AG04450 (cell line): ENCODE measurements at regions not wholly inside any gene's neighbourhood (a gene's known extent, or its start where the extent isn't known, plus 50 kb on each side); places are given as distances from the start of the nearest gene placed in this dataset.

Experiments
- CTCF ChIA-PET: fragments of 300-600, 350-600 bp; formaldehyde crosslinking; extraction: SDS; loops from one replicate; lab custom pipeline; 2022; ENCODE audit warnings: antibody characterized with exemption, inconsistent platforms; lab: Charles Lee
- POLR2A ChIA-PET: fragments of 350-600 bp; formaldehyde crosslinking; extraction: SDS; loops from one replicate; lab custom pipeline; 2021; ENCODE audit warnings: antibody characterized with exemption, inconsistent platforms; lab: Yijun Ruan, JAX
- DNase-seq: peaks from one replicate; pipeline ENCODE4 v3.0.0-alpha.2; 2011; ENCODE audit warnings: low read depth, low spot score
- H3K27ac ChIP-seq: one replicate; pipeline ENCODE4 v1.5.1; 2012; ENCODE audit warnings: low read depth, low read length, control low read depth
- H3K27me3 ChIP-seq: one replicate; pipeline ENCODE4 v1.6.0; 2012; ENCODE audit warnings: low read length; ENCODE audit not compliant: control insufficient read depth, insufficient read depth
- H3K4me3 ChIP-seq: 2 replicates; pipeline ENCODE4 v1.5.1; 2011; ENCODE audit warnings: mild to moderate bottlenecking, low read depth, low read length, control low read depth
- H3K9me3 ChIP-seq: 2 replicates; pipeline ENCODE4 v1.5.1; 2012; ENCODE audit warnings: low read length; ENCODE audit not compliant: control insufficient read depth, insufficient read depth
- TF ChIP-seq, protein P1 (sequence below): IDR thresholded peaks from 2 replicates; pipeline ENCODE4 v1.5.1; 2011; ENCODE audit warnings: low read depth, low read length, control low read depth, inconsistent platforms

DNA sequence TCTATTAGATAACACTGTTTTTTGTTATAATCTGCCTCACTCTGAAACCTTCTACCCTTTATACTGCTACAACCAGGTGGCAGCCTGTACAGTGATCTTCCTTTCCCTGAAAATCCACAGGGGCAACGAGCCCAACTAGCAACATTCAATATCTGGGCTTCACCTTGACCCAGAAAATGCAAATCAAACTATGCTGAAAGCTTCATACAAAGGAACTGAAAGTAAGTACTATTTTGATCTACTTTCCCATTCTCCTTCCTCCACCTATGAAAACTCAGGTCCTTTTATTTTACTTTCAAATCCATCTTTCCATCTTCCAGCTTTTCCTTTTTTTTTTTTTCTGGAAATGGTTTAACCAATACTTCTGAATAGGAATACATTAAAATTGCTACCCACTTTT is 175.8 kb upstream of the CCDC150 start:
- ChIA-PET POLR2A (interaction anchor here (0.7 kb wide), 1 partner anchor 137 kb away, joined by 5 read pairs; no protein-coding TSS in a partner anchor), CTCF (interaction anchor here (2.2 kb wide), 1 partner anchor 10 kb away, joined by 13 read pairs; no protein-coding TSS in a partner anchor)
- Histone ChIP-seq H3K27me3 (no peaks in the 10 kb centered on the region), H3K4me3 (no peak overlapping the region), H3K27ac (no peak overlapping the region), H3K9me3 (no peaks in the 10 kb centered on the region)
- DNase-seq = no peak
- TF ChIP-seq, protein P1, sequence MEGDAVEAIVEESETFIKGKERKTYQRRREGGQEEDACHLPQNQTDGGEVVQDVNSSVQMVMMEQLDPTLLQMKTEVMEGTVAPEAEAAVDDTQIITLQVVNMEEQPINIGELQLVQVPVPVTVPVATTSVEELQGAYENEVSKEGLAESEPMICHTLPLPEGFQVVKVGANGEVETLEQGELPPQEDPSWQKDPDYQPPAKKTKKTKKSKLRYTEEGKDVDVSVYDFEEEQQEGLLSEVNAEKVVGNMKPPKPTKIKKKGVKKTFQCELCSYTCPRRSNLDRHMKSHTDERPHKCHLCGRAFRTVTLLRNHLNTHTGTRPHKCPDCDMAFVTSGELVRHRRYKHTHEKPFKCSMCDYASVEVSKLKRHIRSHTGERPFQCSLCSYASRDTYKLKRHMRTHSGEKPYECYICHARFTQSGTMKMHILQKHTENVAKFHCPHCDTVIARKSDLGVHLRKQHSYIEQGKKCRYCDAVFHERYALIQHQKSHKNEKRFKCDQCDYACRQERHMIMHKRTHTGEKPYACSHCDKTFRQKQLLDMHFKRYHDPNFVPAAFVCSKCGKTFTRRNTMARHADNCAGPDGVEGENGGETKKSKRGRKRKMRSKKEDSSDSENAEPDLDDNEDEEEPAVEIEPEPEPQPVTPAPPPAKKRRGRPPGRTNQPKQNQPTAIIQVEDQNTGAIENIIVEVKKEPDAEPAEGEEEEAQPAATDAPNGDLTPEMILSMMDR = no peak

DNA sequence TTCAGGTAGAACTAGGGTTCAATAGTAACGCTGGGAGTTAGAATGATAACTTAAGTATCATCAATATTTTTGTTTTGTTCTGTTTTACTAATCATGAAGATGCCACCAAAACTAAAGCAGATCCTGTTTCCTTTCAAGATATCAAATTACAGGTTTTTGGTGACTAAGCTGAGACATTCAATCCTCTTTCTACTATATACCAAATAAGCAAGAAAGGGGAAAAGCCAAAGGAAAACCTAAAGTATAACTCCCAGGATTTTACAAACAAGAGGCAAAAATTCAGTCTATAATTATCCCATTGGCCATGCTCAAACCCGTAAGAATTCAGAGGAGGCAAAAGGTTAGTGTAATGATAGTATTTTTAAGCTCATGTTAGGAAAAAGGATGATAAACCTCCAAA is 175.2 kb upstream of the CCDC150 start:
- DNase-seq = no peak
- CTCF ChIA-PET = interaction anchor here (2.2 kb wide), 1 partner anchor 11 kb away, joined by 13 read pairs; no protein-coding TSS in a partner anchor
- POLR2A ChIA-PET = no interaction called here

DNA sequence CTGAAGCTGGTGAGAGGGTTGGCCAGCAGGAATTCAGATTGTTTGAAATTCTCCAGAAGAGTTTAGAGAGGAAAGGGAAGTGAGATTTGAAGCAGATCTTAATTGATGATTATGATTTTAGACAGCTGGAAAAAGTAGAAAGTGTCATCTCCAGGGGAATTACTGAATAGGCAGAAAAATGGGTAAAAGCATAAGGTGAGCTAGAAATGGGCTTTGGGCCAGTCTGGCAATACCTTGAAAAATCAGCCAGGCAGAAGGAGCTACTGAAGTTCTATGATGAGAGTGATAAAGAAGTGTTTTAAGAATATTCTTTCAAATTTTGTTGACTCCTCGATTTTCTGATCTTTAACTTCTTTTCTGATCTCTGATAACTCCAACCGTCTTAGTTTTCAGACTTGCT is 172.9 kb upstream of the CCDC150 start:
- TF ChIP-seq, protein P1 = no peak
- Histone ChIP-seq H3K27me3 (no peaks in the 10 kb centered on the region), H3K4me3 (no peak overlapping the region), H3K9me3 (no peaks in the 10 kb centered on the region), H3K27ac (no peak overlapping the region)
- CTCF ChIA-PET = interaction anchor here (1.3 to 1.4 kb wide), 2 partner anchors 13 to 292 kb away, joined by 8 to 11 read pairs; no protein-coding TSS in a partner anchor
- POLR2A ChIA-PET = no interaction called here
- no peak for DNase-seq

More for the DNA sequence above, 175.2 kb upstream of the CCDC150 start:
- H3K9me3 ChIP-seq = no peaks in the 10 kb centered on the region
- no peak overlapping the region for H3K27ac ChIP-seq
- no peak overlapping the region for H3K4me3 ChIP-seq
- TF ChIP-seq, protein P1 = no peak
- H3K27me3 ChIP-seq = no peaks in the 10 kb centered on the region

DNA sequence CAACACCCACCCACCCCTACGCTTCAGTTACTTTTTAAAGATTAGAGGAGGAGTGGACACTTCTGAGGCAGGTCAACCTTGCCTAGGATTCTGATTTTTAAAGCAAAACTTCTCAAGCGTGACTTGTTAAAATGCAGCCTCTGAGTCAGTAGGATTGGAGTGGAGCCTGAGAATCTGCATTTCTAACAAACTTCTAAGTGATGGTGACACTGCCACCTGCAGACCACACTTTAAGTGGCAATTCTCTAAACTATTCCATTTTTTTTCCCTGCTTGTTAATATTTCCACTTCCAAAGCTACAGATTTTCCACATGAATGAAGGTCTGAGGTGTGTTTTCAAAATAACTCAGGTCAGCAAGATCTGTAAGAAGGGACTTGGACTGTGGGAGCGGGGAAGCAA is 171.1 kb upstream of the CCDC150 start:
- no peaks in the 10 kb centered on the region for H3K27me3 ChIP-seq
- no peaks in the 10 kb centered on the region for H3K9me3 ChIP-seq
- no peak for DNase-seq
- no peak overlapping the region for H3K4me3 ChIP-seq
- TF ChIP-seq, protein P1 = no peak
- ChIA-PET POLR2A (no interaction called here), CTCF (interaction anchor here (0.7 kb wide), 1 partner anchor 15 kb away, joined by 3 read pairs; no protein-coding TSS in a partner anchor)
- H3K27ac ChIP-seq = no peak overlapping the region

DNA sequence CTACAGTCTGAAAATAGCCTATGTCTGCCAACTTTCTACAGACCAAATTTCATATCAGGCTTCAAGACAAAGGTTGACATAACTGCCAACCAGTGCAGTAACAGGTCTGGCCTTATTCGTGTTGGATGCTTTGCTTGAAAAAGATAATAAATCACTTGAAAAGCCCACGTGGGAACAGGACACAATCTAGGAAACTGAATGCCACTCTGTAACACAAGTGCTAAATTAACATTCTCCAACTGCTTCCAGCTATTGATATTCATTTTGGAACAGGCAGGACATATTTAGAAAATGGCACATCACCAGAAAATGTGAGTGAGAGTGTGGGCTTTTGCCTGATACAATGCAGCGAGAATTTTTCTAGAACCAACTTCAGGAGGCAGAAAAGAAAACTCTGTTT is 165.9 kb upstream of the CCDC150 start:
- Histone ChIP-seq H3K27ac (no peak overlapping the region), H3K9me3 (no peaks in the 10 kb centered on the region), H3K27me3 (no peaks in the 10 kb centered on the region), H3K4me3 (no peak overlapping the region)
- ChIA-PET POLR2A (no interaction called here), CTCF (no interaction called here)
- DNase-seq = no peak
- TF ChIP-seq, protein P1 = no peak
